ENCODE measurements at regions not wholly inside any gene's neighbourhood (a gene's known extent, or its start where the extent isn't known, plus 50 kb on each side); places are given as distances from the start of the nearest gene placed in this dataset.

- H3K4me1 ChIP-seq (ENCODE audit: control insufficient read depth in 5 of 5, insufficient read depth in 5 of 5, low read length in 5 of 5) = no peaks in the 10 kb centered on the region
- peaks cover 0 to 4% (median 0%) of the 10 kb centered on the region in 3 donors for H3K27me3 ChIP-seq (ENCODE audit: control insufficient read depth in 3 of 3, insufficient read depth in 3 of 3, low read length in 2 of 3)
- TF ChIP-seq, protein P1, sequence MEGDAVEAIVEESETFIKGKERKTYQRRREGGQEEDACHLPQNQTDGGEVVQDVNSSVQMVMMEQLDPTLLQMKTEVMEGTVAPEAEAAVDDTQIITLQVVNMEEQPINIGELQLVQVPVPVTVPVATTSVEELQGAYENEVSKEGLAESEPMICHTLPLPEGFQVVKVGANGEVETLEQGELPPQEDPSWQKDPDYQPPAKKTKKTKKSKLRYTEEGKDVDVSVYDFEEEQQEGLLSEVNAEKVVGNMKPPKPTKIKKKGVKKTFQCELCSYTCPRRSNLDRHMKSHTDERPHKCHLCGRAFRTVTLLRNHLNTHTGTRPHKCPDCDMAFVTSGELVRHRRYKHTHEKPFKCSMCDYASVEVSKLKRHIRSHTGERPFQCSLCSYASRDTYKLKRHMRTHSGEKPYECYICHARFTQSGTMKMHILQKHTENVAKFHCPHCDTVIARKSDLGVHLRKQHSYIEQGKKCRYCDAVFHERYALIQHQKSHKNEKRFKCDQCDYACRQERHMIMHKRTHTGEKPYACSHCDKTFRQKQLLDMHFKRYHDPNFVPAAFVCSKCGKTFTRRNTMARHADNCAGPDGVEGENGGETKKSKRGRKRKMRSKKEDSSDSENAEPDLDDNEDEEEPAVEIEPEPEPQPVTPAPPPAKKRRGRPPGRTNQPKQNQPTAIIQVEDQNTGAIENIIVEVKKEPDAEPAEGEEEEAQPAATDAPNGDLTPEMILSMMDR (IDR thresholded peaks at IDR 0.05; ENCODE audit: control extremely low read depth, extremely low read depth) = no peak
- H3K36me3 ChIP-seq (ENCODE audit: control insufficient read depth in 4 of 4, insufficient read depth in 4 of 4, low read length in 4 of 4) = no peaks in the 10 kb centered on the region
- H3K9me3 ChIP-seq (ENCODE audit: control insufficient read depth in 4 of 4, insufficient read depth in 3 of 4, low read length in 3 of 4) = no peaks in the 10 kb centered on the region
- DNase-seq = no peak
- no peak for ATAC-seq (ENCODE audit: insufficient read depth, low FRiP score)
- WGBS, 2 donors = 89 to 96% methylated on average over 8 of the region's 8 CpGs
- no peak overlapping the region for H3K27ac ChIP-seq (ENCODE audit: low read depth in 1 of 2, low read length in 1 of 2)
- H3K9ac ChIP-seq (ENCODE audit: insufficient read depth in 1 of 2, low read length in 2 of 2) = no peak overlapping the region
- no peak overlapping the region for H3K4me3 ChIP-seq
These were observed 1128.7 kb downstream of the NLGN4X start for GRCh38 chrX:5100004-5100403.

GRCh38 chrX:5086388-5086787 lies 1142.3 kb downstream of the NLGN4X start:
- DNase-seq (no peak), ATAC-seq (ENCODE audit: insufficient read depth, low FRiP score) (no peak)
- Histone ChIP-seq H3K4me1 (ENCODE audit: control insufficient read depth in 5 of 5, insufficient read depth in 5 of 5, low read length in 5 of 5) (no peaks in the 10 kb centered on the region), H3K9me3 (ENCODE audit: control insufficient read depth in 4 of 4, insufficient read depth in 3 of 4, low read length in 3 of 4) (no peaks in the 10 kb centered on the region), H3K4me3 (no peak overlapping the region), H3K9ac (ENCODE audit: insufficient read depth in 1 of 2, low read length in 2 of 2) (no peak overlapping the region), H3K36me3 (ENCODE audit: control insufficient read depth in 4 of 4, insufficient read depth in 4 of 4, low read length in 4 of 4) (no peaks in the 10 kb centered on the region), H3K27me3 (ENCODE audit: control insufficient read depth in 3 of 3, insufficient read depth in 3 of 3, low read length in 2 of 3) (peaks cover 0 to 2% (median 0%) of the 10 kb centered on the region in 3 donors), H3K27ac (ENCODE audit: low read depth in 1 of 2, low read length in 1 of 2) (no peak overlapping the region)
- TF ChIP-seq, protein P1 (IDR thresholded peaks at IDR 0.05; ENCODE audit: control extremely low read depth, extremely low read depth) = no peak
- WGBS, 2 donors = 82 to 91% methylated on average over 2 of the region's 2 CpGs

DNA sequence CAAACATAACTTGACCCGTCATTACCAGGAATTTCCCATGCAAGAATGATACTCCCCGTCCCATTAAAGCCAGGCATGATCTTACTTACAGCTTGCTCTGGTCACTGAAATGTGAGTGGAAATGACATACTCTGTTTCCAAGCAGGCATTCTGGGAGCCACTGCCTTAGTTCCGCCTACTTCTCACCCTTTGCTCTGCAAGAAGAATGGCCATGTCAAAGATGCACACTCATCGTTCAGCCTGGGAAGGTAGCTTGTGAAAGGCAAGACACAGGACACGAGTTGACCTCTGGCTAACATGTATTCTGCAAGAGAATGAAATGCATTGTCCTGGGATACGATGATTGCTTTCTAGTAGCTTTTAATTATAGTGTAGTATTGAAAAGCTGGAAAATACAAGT lies 1144.4 kb downstream of the NLGN4X start:
- H3K36me3 ChIP-seq (ENCODE audit: control insufficient read depth in 4 of 4, insufficient read depth in 4 of 4, low read length in 4 of 4) = no peaks in the 10 kb centered on the region
- H3K27ac ChIP-seq (ENCODE audit: low read depth in 1 of 2, low read length in 1 of 2) = no peak overlapping the region
- H3K9me3 ChIP-seq (ENCODE audit: control insufficient read depth in 4 of 4, insufficient read depth in 3 of 4, low read length in 3 of 4) = no peaks in the 10 kb centered on the region
- no peak overlapping the region for H3K4me3 ChIP-seq
- DNase-seq = no peak
- peaks cover 0 to 2% (median 0%) of the 10 kb centered on the region in 3 donors for H3K27me3 ChIP-seq (ENCODE audit: control insufficient read depth in 3 of 3, insufficient read depth in 3 of 3, low read length in 2 of 3)
- ATAC-seq (ENCODE audit: insufficient read depth, low FRiP score) = no peak
- WGBS, 2 donors = 83 to 89% methylated on average over 6 of the region's 6 CpGs
- no peaks in the 10 kb centered on the region for H3K4me1 ChIP-seq (ENCODE audit: control insufficient read depth in 5 of 5, insufficient read depth in 5 of 5, low read length in 5 of 5)
- TF ChIP-seq, protein P1 (IDR thresholded peaks at IDR 0.05; ENCODE audit: control extremely low read depth, extremely low read depth) = no peak
- H3K9ac ChIP-seq (ENCODE audit: insufficient read depth in 1 of 2, low read length in 2 of 2) = no peak overlapping the region

DNA sequence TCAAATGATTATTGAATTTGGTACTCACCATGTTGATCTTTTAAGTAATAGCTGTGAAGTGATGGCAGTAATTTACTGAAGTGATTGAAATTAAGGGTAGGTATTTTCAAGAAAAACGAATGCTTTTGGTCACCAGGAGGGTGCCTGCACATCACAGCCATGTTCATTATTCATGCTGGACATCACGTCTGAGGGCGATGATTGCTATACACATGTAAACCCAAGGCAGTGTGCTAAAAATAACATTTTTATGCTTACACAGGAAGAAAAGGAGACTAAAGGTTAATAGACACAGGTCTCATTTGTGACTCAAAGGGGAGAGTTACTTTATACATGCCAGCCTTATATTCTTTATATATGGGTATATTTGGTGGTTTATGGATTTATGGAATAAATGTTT lies 1146.0 kb downstream of the NLGN4X start:
- H3K4me3 ChIP-seq = no peak overlapping the region
- H3K27me3 ChIP-seq (ENCODE audit: control insufficient read depth in 3 of 3, insufficient read depth in 3 of 3, low read length in 2 of 3) = peaks cover 0 to 2% (median 0%) of the 10 kb centered on the region in 3 donors
- H3K27ac ChIP-seq (ENCODE audit: low read depth in 1 of 2, low read length in 1 of 2) = no peak overlapping the region
- H3K4me1 ChIP-seq (ENCODE audit: control insufficient read depth in 5 of 5, insufficient read depth in 5 of 5, low read length in 5 of 5) = no peaks in the 10 kb centered on the region
- H3K36me3 ChIP-seq (ENCODE audit: control insufficient read depth in 4 of 4, insufficient read depth in 4 of 4, low read length in 4 of 4) = no peaks in the 10 kb centered on the region
- ATAC-seq (ENCODE audit: insufficient read depth, low FRiP score) (no peak), DNase-seq (no peak)
- peaks cover 0 to 2% (median 0%) of the 10 kb centered on the region in 4 donors for H3K9me3 ChIP-seq (ENCODE audit: control insufficient read depth in 4 of 4, insufficient read depth in 3 of 4, low read length in 3 of 4)
- WGBS, 2 donors = 79 to 87% methylated on average over 3 of the region's 3 CpGs
- TF ChIP-seq, protein P1 (IDR thresholded peaks at IDR 0.05; ENCODE audit: control extremely low read depth, extremely low read depth) = no peak
- no peak overlapping the region for H3K9ac ChIP-seq (ENCODE audit: insufficient read depth in 1 of 2, low read length in 2 of 2)

Data from lung (tissue), 11 donors.